ENCODE measurements at regions not wholly inside any gene's neighbourhood (a gene's known extent, or its start where the extent isn't known, plus 50 kb on each side); places are given as distances from the start of the nearest gene placed in this dataset.

GRCh38 chr12:115416869-115417268 lies 732.9 kb upstream of the TBX3 start:
- TF ChIP-seq ZNF274 (IDR thresholded peaks at IDR 0.05; ENCODE audit: low read depth, low read length) (no peak), CTCF (IDR thresholded peaks at IDR 0.05 in 2 of 3, conservative IDR thresholded peaks at IDR 0.05 in 1 of 3; ENCODE audit: borderline replicate concordance in 1 of 3, insufficient read depth in 1 of 3, low read depth in 2 of 3, low read length in 2 of 3) (no peak)

Measured in HCT116 (cell line).